ENCODE measurements at regions not wholly inside any gene's neighbourhood (a gene's known extent, or its start where the extent isn't known, plus 50 kb on each side); places are given as distances from the start of the nearest gene placed in this dataset.

- Histone ChIP-seq H3K4me1 (replicated peaks) (no peaks in the 10 kb centered on the region), H3K9me3 (replicated peaks) (no peaks in the 10 kb centered on the region), H3K36me3 (no peaks in the 10 kb centered on the region), H3K4me3 (no peak overlapping the region), H3K27me3 (replicated peaks) (peaks cover 12% of the 10 kb centered on the region; the same call in 1 of the 2 replicates), H3K27ac (no peak overlapping the region)
- DNase-seq (ENCODE audit: low read depth in 1 of 2, low spot score in 2 of 2), result no peak
Measured at GRCh38 chr1:22273686-22274681, 131.1 kb upstream of the WNT4 start.

- H3K27me3 ChIP-seq (replicated peaks), result peaks cover 12% of the 10 kb centered on the region; the same call in 1 of the 2 replicates
- no peak overlapping the region for H3K27ac ChIP-seq
Measured at GRCh38 chr1:22275167-22275566, 132.3 kb upstream of the WNT4 start.

GRCh38 chr1:22275626-22276395 lies 132.9 kb upstream of the WNT4 start:
- peaks cover 12% of the 10 kb centered on the region; the same call in 1 of the 2 replicates for H3K27me3 ChIP-seq (replicated peaks)
- peak; percentile 39 to 65 for DNase-seq (ENCODE audit: low read depth in 1 of 2, low spot score in 2 of 2)
- H3K27ac ChIP-seq, result no peak overlapping the region
- no peak overlapping the region for H3K4me3 ChIP-seq
- no peaks in the 10 kb centered on the region for H3K36me3 ChIP-seq
- H3K9me3 ChIP-seq (replicated peaks), result no peaks in the 10 kb centered on the region; the same call in 1 of the 2 replicates
- no peaks in the 10 kb centered on the region for H3K4me1 ChIP-seq (replicated peaks)

More at GRCh38 chr1:22275167-22275566, 132.3 kb upstream of the WNT4 start:
- no peaks in the 10 kb centered on the region for H3K36me3 ChIP-seq
- no peaks in the 10 kb centered on the region; the same call in 1 of the 2 replicates for H3K9me3 ChIP-seq (replicated peaks)
- DNase-seq (ENCODE audit: low read depth in 1 of 2, low spot score in 2 of 2), result no peak
- H3K4me3 ChIP-seq, result no peak overlapping the region
- no peaks in the 10 kb centered on the region for H3K4me1 ChIP-seq (replicated peaks)

GRCh38 chr1:22276396-22276748 lies 133.5 kb upstream of the WNT4 start:
- H3K4me3 ChIP-seq, result no peak overlapping the region
- H3K36me3 ChIP-seq, result no peaks in the 10 kb centered on the region
- peaks cover 12% of the 10 kb centered on the region; the same call in 1 of the 2 replicates for H3K27me3 ChIP-seq (replicated peaks)
- no peaks in the 10 kb centered on the region for H3K4me1 ChIP-seq (replicated peaks)
- H3K27ac ChIP-seq, result no peak overlapping the region
- no peak for DNase-seq (ENCODE audit: low read depth in 1 of 2, low spot score in 2 of 2)
- no peaks in the 10 kb centered on the region; the same call in 1 of the 2 replicates for H3K9me3 ChIP-seq (replicated peaks)

- no peaks in the 10 kb centered on the region for H3K36me3 ChIP-seq
- H3K27me3 ChIP-seq (replicated peaks), result peaks cover 18% of the 10 kb centered on the region; the same call in 1 of the 2 replicates
- no peak overlapping the region for H3K4me3 ChIP-seq
- no peak for DNase-seq (ENCODE audit: low read depth in 1 of 2, low spot score in 2 of 2)
- no peaks in the 10 kb centered on the region; the same call in 1 of the 2 replicates for H3K9me3 ChIP-seq (replicated peaks)
- H3K27ac ChIP-seq, result no peak overlapping the region
- H3K4me1 ChIP-seq (replicated peaks), result no peaks in the 10 kb centered on the region
Measured at GRCh38 chr1:22277662-22278061, 134.8 kb upstream of the WNT4 start.

GRCh38 chr1:22279735-22280134 lies 136.8 kb upstream of the WNT4 start:
- Histone ChIP-seq H3K36me3 (no peaks in the 10 kb centered on the region), H3K4me3 (no peak overlapping the region), H3K9me3 (replicated peaks) (no peaks in the 10 kb centered on the region; the same call in 1 of the 2 replicates), H3K4me1 (replicated peaks) (no peaks in the 10 kb centered on the region), H3K27ac (no peak overlapping the region), H3K27me3 (replicated peaks) (peaks cover 13% of the 10 kb centered on the region; the same call in 1 of the 2 replicates)
- DNase-seq (ENCODE audit: low read depth in 1 of 2, low spot score in 2 of 2), result no peak

GRCh38 chr1:22280526-22280925 lies 137.6 kb upstream of the WNT4 start:
- H3K4me3 ChIP-seq, result no peak overlapping the region
- peaks cover 13% of the 10 kb centered on the region; the same call in 1 of the 2 replicates for H3K27me3 ChIP-seq (replicated peaks)
- no peak overlapping the region for H3K27ac ChIP-seq
- H3K9me3 ChIP-seq (replicated peaks), result no peaks in the 10 kb centered on the region; the same call in 1 of the 2 replicates
- H3K36me3 ChIP-seq, result no peaks in the 10 kb centered on the region
- no peaks in the 10 kb centered on the region for H3K4me1 ChIP-seq (replicated peaks)
- no peak for DNase-seq (ENCODE audit: low read depth in 1 of 2, low spot score in 2 of 2)

GRCh38 chr1:22281521-22282363 lies 138.8 kb upstream of the WNT4 start:
- Histone ChIP-seq H3K27me3 (replicated peaks) (peaks cover 13% of the 10 kb centered on the region; the same call in 1 of the 2 replicates), H3K4me3 (no peak overlapping the region), H3K36me3 (no peaks in the 10 kb centered on the region), H3K27ac (no peak overlapping the region), H3K4me1 (replicated peaks) (no peaks in the 10 kb centered on the region), H3K9me3 (replicated peaks) (no peaks in the 10 kb centered on the region; the same call in 1 of the 2 replicates)
- peak in 1 of 2 experiments; percentile 15 for DNase-seq (ENCODE audit: low read depth in 1 of 2, low spot score in 2 of 2)

GRCh38 chr1:22282364-22282995 lies 139.6 kb upstream of the WNT4 start:
- H3K27me3 ChIP-seq (replicated peaks), result peaks cover 11% of the 10 kb centered on the region; the same call in 1 of the 2 replicates

GRCh38 chr1:22283596-22283995 lies 140.7 kb upstream of the WNT4 start:
- Histone ChIP-seq H3K4me3 (no peak overlapping the region), H3K27ac (no peak overlapping the region), H3K27me3 (replicated peaks) (peaks cover 6% of the 10 kb centered on the region; the same call in 1 of the 2 replicates), H3K36me3 (no peaks in the 10 kb centered on the region), H3K4me1 (replicated peaks) (no peaks in the 10 kb centered on the region), H3K9me3 (replicated peaks) (no peaks in the 10 kb centered on the region; the same call in 1 of the 2 replicates)
- peak in 1 of 2 experiments; percentile 20 for DNase-seq (ENCODE audit: low read depth in 1 of 2, low spot score in 2 of 2)

More at GRCh38 chr1:22282364-22282995, 139.6 kb upstream of the WNT4 start:
- H3K27ac ChIP-seq, result no peak overlapping the region
- no peaks in the 10 kb centered on the region for H3K36me3 ChIP-seq
- no peaks in the 10 kb centered on the region; the same call in 1 of the 2 replicates for H3K9me3 ChIP-seq (replicated peaks)
- H3K4me1 ChIP-seq (replicated peaks), result no peaks in the 10 kb centered on the region
- DNase-seq (ENCODE audit: low read depth in 1 of 2, low spot score in 2 of 2), result peak in 1 of 2 experiments; percentile 31
- no peak overlapping the region for H3K4me3 ChIP-seq

- Histone ChIP-seq H3K4me1 (replicated peaks) (no peaks in the 10 kb centered on the region), H3K27me3 (replicated peaks) (peaks cover 6% of the 10 kb centered on the region; the same call in 1 of the 2 replicates), H3K4me3 (no peak overlapping the region), H3K9me3 (replicated peaks) (no peaks in the 10 kb centered on the region; the same call in 1 of the 2 replicates), H3K27ac (no peak overlapping the region), H3K36me3 (no peaks in the 10 kb centered on the region)
- DNase-seq (ENCODE audit: low read depth in 1 of 2, low spot score in 2 of 2), result peak in 1 of 2 experiments; percentile 4
Measured at GRCh38 chr1:22284236-22284635, 141.3 kb upstream of the WNT4 start.

GRCh38 chr1:22284906-22285548 lies 142.1 kb upstream of the WNT4 start:
- peaks cover 6% of the 10 kb centered on the region; the same call in 1 of the 2 replicates for H3K27me3 ChIP-seq (replicated peaks)
- H3K4me3 ChIP-seq, result no peak overlapping the region
- H3K4me1 ChIP-seq (replicated peaks), result no peaks in the 10 kb centered on the region
- no peaks in the 10 kb centered on the region for H3K36me3 ChIP-seq
- DNase-seq (ENCODE audit: low read depth in 1 of 2, low spot score in 2 of 2), result peak in 1 of 2 experiments; percentile 29
- no peak overlapping the region for H3K27ac ChIP-seq
- H3K9me3 ChIP-seq (replicated peaks), result no peaks in the 10 kb centered on the region; the same call in 1 of the 2 replicates
